NT2/D1 (cell line): ENCODE measurements at regions not wholly inside any gene's neighbourhood (a gene's known extent, or its start where the extent isn't known, plus 50 kb on each side); places are given as distances from the start of the nearest gene placed in this dataset.

Experiments
- DNase-seq: peaks from one replicate; pipeline ENCODE4 v3.0.0-alpha.2; 2011; ENCODE audit warnings: low read depth, low spot score
- H3K27me3 ChIP-seq: 2 replicates; pipeline ENCODE4 v1.6.0; 2011; ENCODE audit warnings: mild to moderate bottlenecking; ENCODE audit not compliant: insufficient read length, insufficient read depth
- H3K36me3 ChIP-seq: 2 replicates; pipeline ENCODE4 v1.6.1; 2011; ENCODE audit warnings: mild to moderate bottlenecking, low read length, mixed read lengths; ENCODE audit not compliant: insufficient read depth, insufficient read length
- H3K4me1 ChIP-seq: 2 replicates; pipeline ENCODE4 v1.5.1; 2011; ENCODE audit not compliant: insufficient read depth, insufficient read length
- H3K4me3 ChIP-seq: 2 replicates; pipeline ENCODE4 v1.5.1; 2011; ENCODE audit warnings: low read depth; ENCODE audit not compliant: insufficient read length
- H3K9ac ChIP-seq: 2 replicates; pipeline ENCODE4 v1.6.0; 2011; ENCODE audit warnings: low read depth; ENCODE audit not compliant: insufficient read length
- H3K9me3 ChIP-seq: 2 replicates; pipeline ENCODE4 v1.5.1; 2011; ENCODE audit warnings: mild to moderate bottlenecking, low read length; ENCODE audit not compliant: insufficient read depth
- SUZ12 ChIP-seq: IDR thresholded peaks from 2 replicates; pipeline ENCODE4 v1.6.1; 2011; ENCODE audit not compliant: insufficient read length, insufficient read depth; ENCODE audit errors: extremely low read depth
- YY1 ChIP-seq: IDR thresholded peaks from 2 replicates; pipeline ENCODE4 v1.6.1; 2011; ENCODE audit not compliant: insufficient read length, insufficient read depth
- ZNF274 ChIP-seq: IDR thresholded peaks from 2 replicates; pipeline ENCODE4 v1.6.1; 2011; ENCODE audit warnings: mild to moderate bottlenecking, low read depth, low read length

DNA sequence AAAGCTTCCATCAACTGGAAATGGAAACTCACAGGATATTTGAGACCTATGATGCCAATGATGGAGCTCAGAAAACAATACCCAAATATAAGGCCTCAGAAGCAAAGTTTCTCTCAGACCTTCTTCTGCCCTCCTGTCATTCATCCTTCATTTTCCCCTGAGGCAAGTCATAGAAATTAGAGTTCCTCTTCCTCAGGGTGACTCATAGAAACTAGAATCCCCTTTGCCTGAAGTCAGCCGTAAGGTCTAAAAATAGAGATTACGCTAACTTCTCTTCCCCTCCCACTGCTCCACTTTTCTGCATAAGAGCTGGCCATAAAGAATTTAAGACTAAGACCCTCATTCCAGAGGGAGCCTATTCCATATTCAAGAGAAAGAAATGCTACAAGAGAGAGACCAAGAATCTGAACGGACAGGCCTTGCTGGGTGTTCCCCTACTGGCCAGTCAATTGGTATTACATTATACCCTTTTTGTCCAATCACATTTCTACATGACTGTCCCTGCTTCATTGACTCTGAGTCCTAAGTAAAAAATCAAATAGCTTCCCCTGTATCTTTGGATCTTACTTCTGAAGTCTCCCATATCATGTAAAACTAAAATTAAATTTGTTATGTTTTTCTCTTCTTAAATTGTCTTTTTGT lies 994.9 kb downstream of the ADGRL2 start:
- Histone ChIP-seq H3K9ac (no peak overlapping the region), H3K4me1 (no peaks in the 10 kb centered on the region), H3K9me3 (peaks cover 17% of the 10 kb centered on the region), H3K27me3 (no peaks in the 10 kb centered on the region), H3K36me3 (no peaks in the 10 kb centered on the region), H3K4me3 (no peak overlapping the region)
- TF ChIP-seq SUZ12 (no peak), YY1 (no peak), ZNF274 (no peak)
- no peak for DNase-seq

DNA sequence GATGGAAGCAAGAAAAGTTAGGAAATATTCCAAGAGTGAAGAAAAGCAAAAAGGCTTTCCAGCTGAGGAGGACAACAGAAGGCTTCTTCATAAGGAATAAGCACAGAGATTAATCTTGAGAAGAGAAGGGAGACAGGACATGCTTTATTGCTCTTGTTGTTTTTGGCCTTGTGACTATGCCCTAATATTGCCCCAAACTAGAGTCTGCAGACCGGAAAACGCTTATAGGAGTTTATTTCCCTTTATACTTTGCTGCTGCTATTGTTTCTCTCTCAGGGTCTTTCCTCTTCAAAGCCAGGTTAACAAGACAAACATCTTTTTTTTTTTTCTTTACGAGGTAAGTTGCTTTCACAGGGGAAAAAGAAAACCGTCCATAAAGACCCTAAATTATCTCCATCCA lies 991.4 kb downstream of the ADGRL2 start:
- TF ChIP-seq ZNF274 = no peak
- TF ChIP-seq YY1 = no peak
- TF ChIP-seq SUZ12 = no peak
- Histone ChIP-seq H3K4me1 (no peaks in the 10 kb centered on the region), H3K27me3 (no peaks in the 10 kb centered on the region), H3K9ac (no peak overlapping the region), H3K9me3 (peaks cover 14% of the 10 kb centered on the region), H3K36me3 (no peaks in the 10 kb centered on the region), H3K4me3 (no peak overlapping the region)
- no peak for DNase-seq

DNA sequence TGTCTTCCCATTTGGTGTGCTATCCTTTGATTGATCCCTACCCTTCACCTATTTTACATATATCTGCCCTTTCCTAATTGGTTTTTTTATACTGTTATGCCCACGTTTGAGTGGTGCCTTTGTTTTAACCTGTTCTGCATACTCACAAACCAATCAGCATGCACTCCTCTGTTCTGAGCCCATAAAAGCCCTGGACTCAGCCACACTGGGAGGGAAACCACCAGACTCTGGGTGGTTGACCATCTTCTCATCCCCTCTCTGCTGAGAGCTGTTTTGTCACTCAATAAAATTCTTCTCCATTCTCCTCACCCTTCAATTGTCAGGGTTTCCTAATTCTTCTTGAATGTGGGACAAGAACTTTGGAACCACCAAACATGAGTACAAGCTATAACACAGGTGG lies 989.8 kb downstream of the ADGRL2 start:
- no peak for DNase-seq
- TF ChIP-seq SUZ12 = no peak
- TF ChIP-seq ZNF274 = no peak
- TF ChIP-seq YY1 = no peak
- H3K36me3 ChIP-seq = no peaks in the 10 kb centered on the region

DNA sequence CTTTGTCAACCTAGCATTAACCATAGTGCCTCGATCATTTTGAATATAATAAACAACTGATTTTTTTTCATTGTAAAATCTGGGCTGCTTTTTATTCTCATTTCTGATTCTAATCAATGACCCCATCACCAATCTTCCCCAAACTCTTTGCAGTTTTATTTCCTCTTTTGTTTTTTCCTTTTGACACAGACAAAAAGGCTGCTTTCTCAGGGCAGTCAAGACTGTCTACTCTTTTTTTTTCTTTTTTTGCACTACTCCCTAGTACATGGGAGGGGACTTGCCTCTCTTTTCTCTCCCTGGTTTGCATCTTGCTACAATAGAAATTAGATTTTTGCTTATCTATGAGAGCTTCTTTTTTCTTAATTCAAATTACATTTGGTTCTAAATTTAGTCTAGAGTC lies 987.9 kb downstream of the ADGRL2 start:
- Histone ChIP-seq H3K4me1 (no peaks in the 10 kb centered on the region), H3K36me3 (no peaks in the 10 kb centered on the region), H3K4me3 (no peak overlapping the region), H3K27me3 (no peaks in the 10 kb centered on the region), H3K9ac (no peak overlapping the region), H3K9me3 (peaks cover 14% of the 10 kb centered on the region)
- DNase-seq = no peak
- TF ChIP-seq ZNF274 = no peak
- TF ChIP-seq YY1 = no peak
- TF ChIP-seq SUZ12 = no peak

More for the DNA sequence above, 989.8 kb downstream of the ADGRL2 start:
- Histone ChIP-seq H3K27me3 (no peaks in the 10 kb centered on the region), H3K4me1 (no peaks in the 10 kb centered on the region), H3K9ac (no peak overlapping the region), H3K4me3 (no peak overlapping the region), H3K9me3 (peaks cover 14% of the 10 kb centered on the region)

DNA sequence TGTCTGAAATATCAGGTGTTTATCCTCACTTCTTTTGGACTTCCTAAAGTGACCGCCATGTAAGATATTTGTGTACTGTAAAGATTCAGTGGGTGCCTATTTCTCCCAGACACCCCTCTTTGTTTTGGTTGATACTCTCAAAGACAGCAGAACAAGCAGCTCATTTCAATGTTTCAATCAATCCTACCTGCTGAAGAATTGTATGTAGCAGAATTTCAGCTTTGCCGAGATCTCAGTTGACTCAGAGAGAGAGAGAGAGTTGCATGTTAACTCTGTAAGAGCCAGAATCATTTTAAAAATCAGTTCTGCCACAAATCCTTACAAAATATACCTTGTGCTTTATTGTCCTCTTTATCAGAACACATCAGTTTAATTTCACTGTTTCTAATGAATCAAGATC lies 987.3 kb downstream of the ADGRL2 start:
- Histone ChIP-seq H3K9me3 (peaks cover 14% of the 10 kb centered on the region), H3K9ac (no peak overlapping the region), H3K36me3 (no peaks in the 10 kb centered on the region), H3K4me1 (no peaks in the 10 kb centered on the region), H3K27me3 (no peaks in the 10 kb centered on the region), H3K4me3 (no peak overlapping the region)
- TF ChIP-seq ZNF274 (no peak), SUZ12 (no peak), YY1 (no peak)
- DNase-seq = no peak

DNA sequence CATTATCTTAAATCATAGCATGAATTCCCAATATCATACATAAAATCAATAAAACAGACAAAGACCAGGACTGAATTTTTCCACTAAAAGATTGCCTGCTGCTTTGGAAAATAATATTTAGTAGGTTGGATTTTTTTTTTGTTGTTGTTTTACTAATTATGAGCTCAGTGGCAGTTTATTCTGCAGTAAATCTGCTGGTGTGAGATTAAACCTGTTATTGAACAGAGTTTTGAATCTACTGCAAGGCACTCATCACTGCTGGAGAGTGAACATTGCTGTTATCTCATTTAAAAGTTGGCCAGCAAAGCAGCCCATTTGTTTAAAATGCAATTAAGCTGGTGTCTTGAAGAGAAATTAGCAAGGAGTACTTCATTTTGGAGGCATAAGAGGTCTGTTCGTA lies 986.1 kb downstream of the ADGRL2 start:
- H3K9me3 ChIP-seq = peaks cover 16% of the 10 kb centered on the region
- H3K4me3 ChIP-seq = no peak overlapping the region
- no peak for DNase-seq
- H3K9ac ChIP-seq = no peak overlapping the region
- H3K27me3 ChIP-seq = no peaks in the 10 kb centered on the region
- no peaks in the 10 kb centered on the region for H3K4me1 ChIP-seq
- TF ChIP-seq ZNF274 = no peak
- no peak for TF ChIP-seq YY1
- no peak for TF ChIP-seq SUZ12
- no peaks in the 10 kb centered on the region for H3K36me3 ChIP-seq

DNA sequence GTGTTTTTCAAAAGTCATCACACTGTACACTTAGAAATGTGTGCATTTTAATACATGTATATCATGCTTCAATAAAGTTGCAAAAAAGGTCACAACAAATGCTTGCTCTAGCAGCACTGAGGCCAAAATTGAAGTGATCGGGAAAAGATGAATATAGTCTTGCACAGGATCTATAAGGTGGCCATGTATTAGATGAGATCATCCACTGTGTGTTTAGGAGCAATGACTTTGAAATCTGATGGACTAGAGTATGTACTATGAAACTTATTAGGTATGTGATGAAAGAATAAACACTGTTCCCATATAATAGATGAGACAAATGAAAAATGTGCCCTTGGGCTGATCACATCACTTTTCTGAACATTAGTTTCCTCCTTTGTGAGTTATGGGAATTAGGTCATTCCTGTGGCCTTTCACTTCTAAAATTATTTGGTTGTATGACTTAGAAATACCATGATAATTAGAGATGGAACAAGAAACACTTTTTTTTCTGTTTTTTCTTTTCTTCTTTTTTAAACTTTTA lies 984.6 kb downstream of the ADGRL2 start:
- Histone ChIP-seq H3K9ac (no peak overlapping the region), H3K9me3 (peaks cover 10% of the 10 kb centered on the region), H3K36me3 (no peaks in the 10 kb centered on the region), H3K27me3 (no peaks in the 10 kb centered on the region), H3K4me3 (no peak overlapping the region), H3K4me1 (no peaks in the 10 kb centered on the region)
- DNase-seq = no peak
- TF ChIP-seq ZNF274 = no peak
